ENCODE measurements at regions not wholly inside any gene's neighbourhood (a gene's known extent, or its start where the extent isn't known, plus 50 kb on each side); places are given as distances from the start of the nearest gene placed in this dataset.

DNA sequence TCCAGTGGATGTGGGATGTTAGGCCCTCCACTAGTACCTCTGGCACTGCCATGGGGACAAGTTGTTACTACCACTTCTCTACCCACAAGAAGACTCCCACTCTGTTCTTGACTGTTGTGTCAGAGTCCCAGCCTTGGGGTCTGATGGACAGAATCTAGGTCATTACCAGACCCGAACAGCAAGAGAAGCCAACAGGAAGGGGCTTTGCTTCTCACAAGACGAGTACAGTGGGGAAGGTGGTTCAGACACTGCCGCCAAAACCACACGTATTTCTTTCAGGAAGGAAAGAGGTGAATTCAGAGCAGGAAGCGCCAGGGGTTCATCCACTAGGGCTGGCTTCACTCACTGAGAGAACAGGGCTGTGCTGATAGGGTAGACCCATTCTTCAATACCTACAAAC, 161.3 kb upstream of the KIT start:
- no peak for DNase-seq

DNA sequence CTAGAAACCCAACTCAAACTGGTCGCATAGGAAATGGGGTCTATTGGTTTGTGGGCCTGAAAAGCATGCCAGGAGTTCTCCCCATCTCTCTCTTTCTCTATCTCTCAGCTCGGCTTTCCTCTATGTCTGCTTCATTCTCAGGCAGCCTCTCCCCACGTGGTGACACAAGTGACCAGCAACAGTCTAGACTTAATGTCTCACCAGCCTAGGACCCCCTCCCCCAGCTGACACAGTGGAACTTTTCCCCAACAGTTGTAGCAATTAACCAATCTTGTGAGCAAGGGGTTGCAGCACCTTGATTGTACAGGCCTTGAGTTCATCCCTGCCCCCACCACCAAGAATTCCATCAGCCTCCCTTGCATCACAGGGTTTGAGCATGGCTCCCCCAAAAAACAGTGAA, 159.8 kb upstream of the KIT start:
- DNase-seq = no peak

DNA sequence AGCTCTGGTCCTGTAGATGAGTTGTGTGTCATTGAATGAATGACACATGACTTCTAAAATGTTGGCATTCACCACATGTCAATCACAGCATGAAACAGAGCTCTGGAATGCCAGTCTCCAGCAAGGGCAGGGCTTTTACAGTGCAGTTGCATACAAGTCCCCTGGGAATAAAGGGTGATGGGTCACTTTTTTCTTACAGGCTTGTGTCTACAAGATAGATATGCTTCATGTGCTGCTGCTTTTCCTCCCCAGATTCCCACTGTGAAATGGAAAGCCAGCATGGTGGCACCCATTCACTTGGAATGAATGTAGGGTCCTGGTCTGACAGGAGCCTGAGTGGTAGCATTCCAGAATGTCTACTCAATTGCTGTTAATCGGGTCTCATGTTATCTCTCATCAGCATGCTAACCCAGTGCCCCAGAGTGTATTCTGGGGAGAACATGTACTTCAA, 159.1 kb upstream of the KIT start:
- no peak for DNase-seq

DNA sequence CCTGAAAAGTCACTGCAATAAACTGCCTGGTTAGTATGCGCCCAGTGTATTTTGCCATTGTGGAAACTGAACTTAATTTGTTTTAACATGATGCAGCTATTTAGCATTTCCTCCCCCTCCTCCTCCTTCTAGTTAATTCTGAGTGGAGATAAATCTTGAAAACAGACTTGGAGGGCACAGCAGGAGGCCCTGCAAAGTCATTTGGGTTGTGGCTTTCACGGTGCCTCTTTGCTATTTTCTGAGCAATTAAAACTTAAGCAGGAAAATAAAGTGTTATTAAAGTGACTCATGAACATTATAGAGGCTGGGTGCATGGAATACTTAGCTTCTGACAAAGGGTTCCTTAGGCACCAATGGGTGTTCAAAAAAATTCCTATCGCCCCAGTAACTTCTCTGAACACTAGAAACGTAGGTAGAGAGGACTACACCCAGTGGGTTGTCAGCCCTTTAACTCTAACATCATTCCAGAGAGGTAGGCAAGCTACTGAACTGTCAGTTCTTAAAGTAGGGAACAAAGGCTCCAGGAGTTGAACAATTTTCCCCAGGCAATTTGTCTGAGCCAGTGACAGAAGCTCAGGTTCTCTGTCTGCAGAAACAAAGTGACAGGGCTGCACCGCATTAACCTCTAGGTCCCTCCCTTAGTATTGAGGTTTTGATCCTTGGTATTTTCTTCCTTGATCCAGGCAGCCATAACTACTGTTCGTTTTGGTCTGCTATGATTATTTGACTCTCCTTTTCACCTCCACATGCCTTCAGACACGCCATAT, 158.3 kb upstream of the KIT start:
- no peak for DNase-seq

DNA sequence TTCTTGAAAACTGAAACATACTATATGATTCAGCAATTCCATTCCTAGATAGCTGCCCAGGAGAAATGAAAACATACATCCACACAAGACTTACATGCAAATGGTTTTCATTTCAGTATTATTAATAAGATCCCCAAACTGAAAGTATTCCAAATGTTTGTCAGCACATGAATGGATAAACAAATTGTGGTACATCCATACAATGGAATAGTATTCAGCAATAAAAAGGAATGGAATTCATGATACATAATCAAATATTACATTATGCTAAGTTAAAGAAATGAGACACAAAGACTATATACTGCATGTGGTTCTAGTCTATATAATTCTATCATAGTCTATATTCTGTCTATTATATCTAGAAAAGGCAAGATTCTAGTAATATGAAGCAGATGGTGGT, 152.4 kb upstream of the KIT start:
- DNase-seq = no peak

DNA sequence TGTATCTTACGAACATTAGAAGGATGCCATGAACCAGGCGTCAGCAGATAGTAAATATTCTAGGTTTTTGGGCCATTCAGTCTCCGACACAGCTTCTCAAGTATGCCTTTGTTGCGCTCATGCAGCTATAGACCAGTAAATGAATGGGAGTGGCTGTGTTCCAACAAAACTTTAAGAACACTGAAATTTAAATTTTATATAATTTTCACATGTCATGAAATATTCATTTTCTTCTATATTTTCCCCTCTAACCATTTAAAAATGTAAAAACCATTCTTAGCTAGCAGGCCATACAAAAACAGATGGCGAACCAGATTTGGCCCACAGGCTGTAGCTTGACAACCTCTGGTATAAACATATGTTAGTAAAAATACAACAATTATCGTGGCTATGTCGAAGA, 151.8 kb upstream of the KIT start:
- DNase-seq = no peak

DNA sequence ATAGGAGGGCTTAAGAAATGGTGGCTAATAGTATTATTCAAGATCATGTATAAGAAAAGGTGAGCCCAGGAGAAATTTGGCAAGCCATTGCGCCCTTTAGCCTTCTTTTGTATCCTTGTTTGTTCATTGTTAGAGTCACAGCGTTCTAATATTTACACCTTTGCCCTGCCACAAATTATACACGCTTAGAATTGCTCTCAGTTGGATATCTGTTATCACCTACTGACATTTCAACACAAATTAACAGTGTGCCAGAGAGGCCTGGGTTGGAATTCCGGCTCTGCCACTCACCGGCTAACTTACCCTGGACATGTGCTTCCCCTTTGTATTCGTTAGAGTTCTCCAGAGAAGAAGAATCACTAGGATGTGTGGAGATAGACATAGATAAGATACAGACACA, 148.7 kb upstream of the KIT start:
- DNase-seq = no peak

DNA sequence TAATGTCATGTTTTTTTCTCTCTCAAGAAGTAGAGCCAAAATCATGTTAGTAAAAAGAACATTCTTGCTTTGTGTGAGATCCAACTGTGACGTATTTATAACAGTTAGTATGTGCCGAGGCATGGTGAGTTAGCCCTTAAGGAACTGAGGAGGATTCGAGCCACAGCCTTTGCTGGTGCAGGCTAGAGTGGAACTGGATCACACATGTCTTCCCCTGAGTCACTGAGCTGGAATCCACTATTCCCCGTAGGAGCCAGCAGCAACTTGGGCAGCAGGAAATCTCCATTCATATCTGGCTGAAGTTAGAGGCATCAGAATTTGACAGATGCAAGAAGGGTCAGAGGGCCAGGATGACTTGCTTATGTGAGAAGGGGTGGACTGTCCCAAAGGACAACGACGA, 144.6 kb upstream of the KIT start:
- no peak for DNase-seq

DNA sequence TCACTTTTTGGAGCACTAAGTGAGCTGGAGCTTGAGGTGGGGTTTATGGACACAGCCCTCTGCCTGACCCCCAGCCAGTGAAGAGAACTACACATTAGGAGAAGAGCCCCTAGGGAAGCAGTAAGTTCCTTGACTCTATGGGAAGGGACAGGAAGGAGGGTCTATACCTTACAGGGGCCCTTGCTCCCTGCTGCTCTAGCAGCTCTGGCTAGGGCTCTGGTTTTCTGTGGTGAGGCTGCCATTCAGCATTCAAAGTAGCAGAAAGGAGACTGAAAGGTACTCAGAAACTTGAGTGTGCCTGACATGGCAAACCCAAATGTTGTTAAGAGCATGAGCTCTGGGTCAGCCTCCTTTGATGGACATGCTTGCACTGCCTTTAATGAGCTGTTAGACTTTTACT, 144.0 kb upstream of the KIT start:
- DNase-seq = no peak

DNA sequence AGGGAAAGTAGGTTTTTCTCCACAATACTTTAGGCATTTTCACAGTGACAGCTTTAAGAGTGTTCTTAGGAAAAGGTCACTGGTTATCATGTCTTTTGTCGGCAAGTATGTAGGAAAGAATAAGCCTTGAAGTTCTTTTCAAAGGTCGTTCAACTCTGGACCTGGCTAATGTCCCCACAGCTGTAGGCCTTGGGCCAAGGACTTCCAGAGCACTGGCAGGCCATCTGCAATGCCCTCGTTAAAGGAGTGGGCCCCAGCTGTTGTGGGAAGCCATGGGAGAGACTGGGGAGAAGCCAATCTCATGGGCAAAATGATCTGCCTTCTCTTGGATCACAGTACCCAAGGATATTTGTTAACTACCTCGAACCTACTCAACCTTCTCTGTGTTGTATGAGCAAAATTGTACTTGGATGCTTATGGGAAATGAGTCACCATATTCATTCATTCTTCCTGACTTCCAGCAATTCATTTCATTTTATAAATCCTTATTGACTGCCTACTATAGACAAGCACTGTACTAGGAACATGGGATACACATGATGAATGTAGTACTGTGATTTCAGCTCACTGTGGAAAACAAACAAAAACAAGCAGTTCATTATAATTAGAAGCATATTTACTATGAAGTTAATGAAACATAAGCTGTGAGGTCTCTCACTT, 141.1 kb upstream of the KIT start:
- DNase-seq = no peak

DNA sequence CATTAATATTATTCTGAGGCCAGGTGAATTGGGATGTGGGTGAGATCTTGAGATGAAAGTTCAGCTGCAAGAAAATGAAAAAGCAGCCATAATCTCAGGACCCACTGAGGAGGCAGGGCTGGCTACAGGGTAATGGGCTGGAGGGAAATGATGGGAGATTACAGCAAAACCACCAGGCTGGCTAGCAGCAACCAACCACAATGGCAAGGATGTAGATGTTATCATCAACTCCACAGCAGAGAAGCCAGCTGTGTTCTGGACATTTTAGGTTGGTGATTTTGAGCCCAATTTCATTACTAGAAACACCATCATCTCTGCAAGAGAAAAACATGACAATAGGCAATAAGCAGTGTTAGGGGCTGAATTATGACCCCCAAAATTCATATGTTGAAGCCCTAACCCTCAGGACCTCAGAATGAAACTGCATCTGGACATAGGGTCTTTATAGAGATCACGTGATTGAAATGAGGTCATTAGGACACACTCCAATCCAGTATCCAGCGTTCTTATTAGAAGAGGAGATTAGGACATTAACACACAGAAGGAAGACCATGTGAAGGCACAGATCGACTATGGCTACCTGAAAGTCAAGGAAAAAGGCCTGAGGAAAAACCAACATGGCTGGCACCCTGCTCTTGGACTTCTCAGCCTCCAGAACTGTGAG, 139.8 kb upstream of the KIT start:
- DNase-seq = no peak

DNA sequence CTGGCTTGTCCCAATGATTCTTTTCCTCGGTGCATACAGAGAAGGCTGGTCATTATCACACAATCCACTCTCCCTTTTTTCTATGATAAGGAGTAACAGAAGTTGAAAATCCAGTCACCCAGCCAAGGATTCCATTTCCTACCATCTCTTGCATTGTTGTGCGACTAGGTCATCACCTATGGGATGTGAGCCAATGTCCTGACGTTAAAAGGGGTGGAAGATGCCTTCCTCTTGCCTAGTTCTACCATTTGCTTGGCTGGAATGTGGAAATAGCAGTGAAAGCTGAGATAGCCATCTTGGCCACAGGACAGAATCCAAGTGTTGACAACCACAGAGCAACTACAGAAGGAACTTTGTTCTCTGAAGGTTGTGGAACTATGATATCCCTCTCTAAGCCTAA, 132.2 kb upstream of the KIT start:
- DNase-seq = no peak

DNA sequence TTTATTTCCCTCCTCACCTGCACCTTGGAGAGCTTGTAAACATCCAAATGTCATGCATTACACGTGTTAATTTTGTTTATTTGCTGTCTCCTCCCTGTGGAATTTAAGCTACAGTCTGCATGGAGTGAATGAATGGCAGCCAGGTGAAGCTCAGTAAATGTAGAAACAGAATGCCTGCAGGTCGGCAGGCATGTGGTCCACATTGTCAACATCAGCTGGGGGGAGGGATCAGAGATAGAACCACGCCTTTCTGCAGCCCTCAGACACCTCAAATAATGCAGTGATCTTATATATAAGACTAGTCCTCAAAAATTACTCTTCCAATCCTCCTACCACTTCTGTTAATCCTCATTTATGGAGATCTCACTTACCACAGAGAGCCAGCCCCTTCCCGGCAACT, 131.2 kb upstream of the KIT start:
- no peak for DNase-seq

DNA sequence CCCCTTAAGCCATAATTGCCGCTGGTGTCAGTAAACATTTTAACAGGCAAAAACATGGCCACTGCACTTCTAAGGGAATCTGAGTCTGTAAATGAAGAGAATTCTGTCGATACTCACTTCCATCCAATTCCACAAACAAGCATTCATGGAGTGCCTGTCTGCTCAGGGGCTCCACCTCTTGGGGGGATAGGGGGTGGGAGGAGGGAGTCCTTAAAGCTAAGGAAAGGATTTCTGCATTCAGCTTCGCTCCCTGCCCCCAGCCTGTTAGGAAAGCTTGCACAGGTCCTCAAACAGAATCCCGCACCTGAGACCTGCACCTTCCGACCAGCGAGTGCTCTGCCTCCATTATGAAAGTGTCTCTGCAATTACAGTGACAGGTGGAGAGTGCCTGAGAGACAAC, 130.2 kb upstream of the KIT start:
- DNase-seq = no peak

DNA sequence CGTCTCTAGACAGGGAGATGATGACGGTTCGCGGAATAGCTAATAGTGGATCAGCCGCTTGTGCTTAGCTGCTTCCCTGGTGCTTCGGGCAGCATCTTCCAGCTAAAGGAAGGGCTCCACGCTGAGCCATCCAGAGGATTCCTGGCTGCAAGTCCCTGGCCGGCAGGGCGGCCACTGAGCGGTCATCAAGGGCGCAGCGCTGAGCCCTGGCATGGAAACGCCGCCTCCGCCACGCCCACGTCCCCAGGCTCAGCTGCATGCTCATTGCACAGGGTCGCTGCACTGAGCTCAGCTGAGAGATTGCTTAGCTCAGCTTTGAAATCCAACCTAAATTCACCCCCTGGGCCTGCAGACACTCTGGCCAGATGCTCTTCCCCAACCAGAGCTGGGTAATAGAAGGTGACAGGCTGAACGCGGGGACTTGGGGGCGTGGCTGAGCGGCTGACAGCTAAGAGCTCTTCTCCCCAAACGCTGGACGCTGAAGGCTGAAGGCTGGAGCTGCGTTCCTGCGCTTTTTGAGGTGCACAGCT, 118.2 kb upstream of the KIT start:
- DNase-seq = no peak

DNA sequence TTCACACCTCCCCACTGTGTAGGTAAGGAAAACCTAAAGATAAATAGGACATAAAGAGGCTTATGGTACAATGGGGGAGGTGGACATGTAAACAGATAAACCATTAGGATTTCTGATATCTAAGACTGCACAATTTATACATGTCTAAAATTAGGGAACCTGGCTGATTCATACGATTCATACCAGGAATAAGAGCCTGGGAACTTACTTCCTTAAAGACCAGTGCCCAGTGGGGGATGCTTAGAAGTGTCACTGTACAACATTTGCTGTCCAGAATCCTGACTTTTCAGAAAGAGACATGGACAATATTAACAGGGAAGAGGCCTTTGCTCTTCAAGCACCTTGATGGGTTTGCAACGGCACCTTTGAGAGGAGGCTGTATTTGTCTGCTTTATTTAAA, 116.8 kb upstream of the KIT start:
- no peak for DNase-seq

DNA sequence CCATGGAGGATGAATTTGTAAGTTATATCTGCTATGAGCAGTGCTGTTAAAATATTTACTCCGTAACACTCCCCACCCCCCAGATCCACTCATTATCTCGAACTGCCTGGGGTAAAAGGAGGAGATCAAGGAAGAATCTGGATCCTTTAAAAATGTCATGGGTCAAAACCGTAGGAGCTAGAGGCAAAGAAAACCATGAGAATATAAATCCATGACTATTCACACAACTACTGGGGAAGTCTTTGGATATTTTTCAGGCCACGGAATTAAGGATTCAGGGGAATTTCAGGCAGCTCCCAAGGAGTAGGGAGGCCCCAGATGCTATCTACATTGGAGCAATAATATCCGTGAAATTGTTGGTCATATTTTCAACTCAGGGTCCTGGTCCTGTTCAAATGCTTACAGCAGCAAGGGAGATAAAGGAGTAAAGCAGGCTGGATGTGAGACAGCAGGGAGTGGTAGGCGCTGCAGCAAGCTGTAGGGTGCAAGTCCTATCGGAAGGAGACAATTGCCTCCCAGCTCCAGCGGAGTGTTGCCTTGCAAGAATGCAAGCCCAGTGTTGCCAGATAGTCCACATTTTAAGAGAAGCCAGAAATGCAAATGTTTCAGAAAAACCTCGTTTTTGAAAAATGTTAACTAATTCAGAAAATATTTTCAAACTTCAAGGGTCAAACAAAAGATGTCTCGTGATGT, 116.2 kb upstream of the KIT start:
- DNase-seq = no peak

DNA sequence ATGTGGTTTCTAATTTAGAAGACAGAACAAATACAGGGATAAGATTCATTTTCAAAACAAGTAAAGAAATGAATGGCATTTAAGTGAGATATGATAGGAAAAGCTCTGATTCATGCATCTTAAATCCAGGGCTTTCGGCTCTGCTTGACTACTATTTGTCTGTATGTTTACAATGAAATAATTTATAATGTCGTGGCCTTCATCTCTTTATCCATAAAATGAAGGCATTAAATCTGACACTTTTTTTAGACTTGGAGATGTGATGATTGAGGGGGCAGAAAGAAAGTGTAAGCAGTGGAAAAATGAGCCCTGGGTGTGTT, 115.7 kb upstream of the KIT start:
- no peak for DNase-seq

DNA sequence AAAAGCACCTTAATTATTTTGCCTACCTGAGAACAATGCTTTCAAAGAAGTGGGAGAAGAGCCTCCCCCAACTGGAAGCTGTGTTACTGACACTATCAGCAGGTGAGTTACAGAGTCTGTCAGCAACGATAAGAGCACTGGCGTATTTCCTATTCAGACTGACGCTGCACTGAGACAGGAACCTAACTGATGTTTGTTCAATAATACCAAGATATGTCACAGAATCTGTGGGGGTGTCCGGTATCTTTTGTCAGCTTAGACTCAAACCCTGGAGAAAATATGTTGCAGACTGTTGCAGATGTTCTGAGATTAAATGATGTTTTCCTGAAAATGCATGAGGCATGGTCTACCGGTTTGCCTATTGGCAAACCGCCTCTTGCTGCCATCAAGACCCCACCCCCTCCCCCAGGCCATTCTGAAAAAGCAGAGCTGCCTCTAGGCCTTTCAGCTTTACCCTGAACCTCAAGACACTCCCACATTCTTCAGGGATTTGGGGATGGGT, 115.2 kb upstream of the KIT start:
- no peak for DNase-seq

DNA sequence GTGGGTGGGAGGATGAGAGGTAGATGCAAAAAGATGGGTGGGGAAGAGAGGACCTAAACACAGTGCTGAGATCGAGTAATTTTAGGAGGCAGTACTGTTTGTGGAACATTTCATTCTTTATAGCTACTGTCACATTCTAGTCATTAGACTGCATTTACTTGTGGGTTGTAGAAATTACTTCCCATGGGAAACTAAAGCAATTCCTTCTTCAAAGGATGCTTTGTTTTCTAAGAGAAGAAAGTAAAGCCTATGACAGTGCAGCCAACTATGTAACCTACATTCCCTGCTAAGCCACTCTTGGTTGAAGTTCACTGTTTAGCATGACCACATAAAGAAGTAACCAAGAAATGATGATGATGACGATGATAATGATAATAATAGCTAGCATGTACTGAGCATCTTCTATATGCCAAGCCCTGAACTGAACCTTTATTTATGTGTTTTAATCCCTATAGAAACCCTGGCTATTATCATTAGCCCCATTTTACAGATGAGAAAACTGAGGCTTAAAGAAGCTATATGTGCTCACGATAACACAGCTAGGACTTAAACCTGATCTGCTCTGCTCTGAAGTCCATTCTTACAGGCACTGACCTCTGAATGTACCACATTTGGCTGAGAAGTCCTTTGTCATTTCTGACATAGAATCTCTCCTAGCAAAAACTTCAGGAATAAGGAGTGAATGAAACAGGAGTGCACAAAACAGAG, 114.5 kb upstream of the KIT start:
- DNase-seq = no peak

DNA sequence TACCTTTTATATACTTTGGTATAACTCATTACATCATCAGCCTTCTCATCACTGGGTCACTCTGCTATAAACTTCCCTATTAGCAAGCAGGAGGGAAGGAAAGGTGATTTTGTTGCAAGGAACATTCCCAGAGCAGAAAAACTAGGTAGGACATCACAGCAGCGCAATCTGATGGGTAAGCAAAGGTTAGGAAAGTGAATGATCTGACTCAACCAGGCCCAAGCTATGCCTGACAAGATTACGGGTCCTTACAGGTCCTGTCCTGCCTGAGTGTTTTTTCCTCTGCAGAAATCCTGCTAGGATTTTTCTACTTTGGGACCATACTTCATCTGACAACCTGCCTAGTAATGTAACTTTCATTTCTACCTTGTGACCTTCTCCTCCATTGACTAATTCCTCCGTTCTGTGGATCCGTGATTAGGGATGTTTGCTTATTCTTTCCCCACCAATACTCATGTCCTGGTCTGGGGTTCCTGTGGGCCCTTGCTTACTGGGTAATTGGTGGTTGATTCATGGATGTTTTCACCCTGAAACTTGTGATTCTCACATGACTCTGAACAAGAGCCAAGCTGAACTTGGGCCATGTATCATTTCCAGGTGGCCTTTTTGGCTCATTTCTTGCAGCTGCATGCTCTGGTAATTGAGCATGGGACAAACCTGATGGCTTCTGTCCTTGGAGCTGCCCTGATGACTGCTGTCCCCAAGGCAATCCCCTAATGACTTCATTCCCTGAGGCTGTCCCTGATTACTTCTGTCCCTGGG, 111.9 kb upstream of the KIT start:
- DNase-seq = no peak
